BJ (cell line): ENCODE measurements at regions not wholly inside any gene's neighbourhood (a gene's known extent, or its start where the extent isn't known, plus 50 kb on each side); places are given as distances from the start of the nearest gene placed in this dataset.

Experiments used
- CTCF ChIA-PET: fragments of 350-600 bp; formaldehyde crosslinking; extraction: SDS; loops from one replicate; lab custom pipeline; 2021; ENCODE audit warnings: antibody characterized with exemption, inconsistent platforms; lab: Yijun Ruan, JAX
- POLR2A ChIA-PET: fragments of 300-600 bp; sonication (Branson Sonifier 250); formaldehyde crosslinking; extraction: SDS; loops from one replicate; lab custom pipeline; 2021; ENCODE audit warnings: antibody characterized with exemption; lab: Charles Lee
- DNase-seq: peaks from one replicate; pipeline ENCODE4 v3.0.0-alpha.2; 2011; ENCODE audit warnings: low read depth
- H3K27me3 ChIP-seq: 2 replicates; pipeline ENCODE4 v1.6.0; 2011; ENCODE audit warnings: low read length; ENCODE audit not compliant: control insufficient read depth, insufficient read depth
- H3K36me3 ChIP-seq: 2 replicates; pipeline ENCODE4 v1.5.1; 2011; ENCODE audit warnings: low read length; ENCODE audit not compliant: control insufficient read depth, insufficient read depth
- H3K4me3 ChIP-seq: 2 replicates; pipeline ENCODE4 v1.5.1; 2011; ENCODE audit warnings: low read depth, mild to moderate bottlenecking, control low read depth, low read length
- CTCF ChIP-seq: IDR thresholded peaks from 2 replicates; pipeline ENCODE4 v1.5.1; 2011; ENCODE audit warnings: low read depth, mild to moderate bottlenecking, control low read depth, inconsistent platforms, low read length, moderate library complexity; ENCODE audit not compliant: insufficient read depth

GRCh38 chr5:17147617-17148016 lies 69.8 kb upstream of the BASP1 start:
- Histone ChIP-seq H3K36me3 (no peaks in the 10 kb centered on the region), H3K4me3 (no peak overlapping the region), H3K27me3 (no peaks in the 10 kb centered on the region)
- CTCF ChIA-PET: interaction anchor here (1.8 kb wide), 1 partner anchor 15 kb away, joined by 8 read pairs; no protein-coding TSS in a partner anchor
- POLR2A ChIA-PET: no interaction called here
- no peak for TF ChIP-seq CTCF
- DNase-seq: no peak

GRCh38 chr5:17148481-17148880 lies 69.0 kb upstream of the BASP1 start:
- Histone ChIP-seq H3K27me3 (no peaks in the 10 kb centered on the region), H3K36me3 (no peaks in the 10 kb centered on the region), H3K4me3 (no peak overlapping the region)
- ChIA-PET CTCF (interaction anchor here (1.8 kb wide), 1 partner anchor 16 kb away, joined by 8 read pairs; no protein-coding TSS in a partner anchor), POLR2A (no interaction called here)
- no peak for DNase-seq
- no peak for TF ChIP-seq CTCF

GRCh38 chr5:17149786-17150185 lies 67.6 kb upstream of the BASP1 start:
- H3K4me3 ChIP-seq: no peak overlapping the region
- ChIA-PET CTCF (interaction anchor here (3.0 to 10.6 kb wide), 2 partner anchors 18 to 40 kb away, joined by 12 to 71 read pairs; no protein-coding TSS in a partner anchor), POLR2A (no interaction called here)
- DNase-seq: no peak
- no peaks in the 10 kb centered on the region for H3K27me3 ChIP-seq
- no peak for TF ChIP-seq CTCF
- H3K36me3 ChIP-seq: no peaks in the 10 kb centered on the region

GRCh38 chr5:17150531-17150930 lies 66.9 kb upstream of the BASP1 start:
- Histone ChIP-seq H3K27me3 (no peaks in the 10 kb centered on the region), H3K36me3 (no peaks in the 10 kb centered on the region), H3K4me3 (no peak overlapping the region)
- TF ChIP-seq CTCF: no peak
- CTCF ChIA-PET: interaction anchor here (0.6 to 10.6 kb wide), 3 partner anchors 19 to 80 kb away, joined by 3 to 71 read pairs (median 12); no protein-coding TSS in a partner anchor
- DNase-seq: no peak
- POLR2A ChIA-PET: interaction anchor here (0.6 kb wide), 1 partner anchor 131 kb away, joined by 3 read pairs; no protein-coding TSS in a partner anchor

- Histone ChIP-seq H3K27me3 (no peaks in the 10 kb centered on the region), H3K36me3 (no peaks in the 10 kb centered on the region), H3K4me3 (no peak overlapping the region)
- no peak for TF ChIP-seq CTCF
- POLR2A ChIA-PET: no interaction called here
- DNase-seq: no peak
- CTCF ChIA-PET: interaction anchor here (3.0 to 10.6 kb wide), 2 partner anchors 20 to 38 kb away, joined by 12 to 71 read pairs; no protein-coding TSS in a partner anchor
These were observed 65.7 kb upstream of the BASP1 start for GRCh38 chr5:17151686-17152085.
